Aorta (tissue), 5 donors: ENCODE measurements at regions not wholly inside any gene's neighbourhood (a gene's known extent, or its start where the extent isn't known, plus 50 kb on each side); places are given as distances from the start of the nearest gene placed in this dataset.
A peak's percentile ranks its signal among the peaks of the same experiment; 100 is the strongest.

Experiments
- ATAC-seq: fragments of 200-7000 bp; cut with Tn5 transposase; one replicate; pipeline ENCODE4 v1.9.1; 2022; ENCODE audit warnings: moderate library complexity; ENCODE audit not compliant: low FRiP score
- DNase-seq, 2 donors: peaks; one replicate each; pipeline ENCODE4 v3.0.0-alpha.2; 2020
- H3K27ac ChIP-seq, 2 donors: one replicate each; pipeline ENCODE4 v1.5.1; 2013; ENCODE audit warnings: low read length in 2 of 2, mild to moderate bottlenecking in 2 of 2, moderate library complexity in 2 of 2, control low read depth in 1 of 2, inconsistent platforms in 1 of 2, low read depth in 1 of 2
- H3K27me3 ChIP-seq, 2 donors: one replicate each; pipeline ENCODE4 v1.6.1; 2013; ENCODE audit warnings: control low read depth in 1 of 2, low read length in 1 of 2, mild to moderate bottlenecking in 1 of 2, moderate library complexity in 1 of 2; ENCODE audit not compliant: insufficient read depth in 2 of 2, control insufficient read depth in 1 of 2
- H3K36me3 ChIP-seq, 2 donors: one replicate each; pipeline ENCODE4 v1.6.1; 2013; ENCODE audit warnings: control low read depth in 1 of 2, low read length in 1 of 2, mild to moderate bottlenecking in 1 of 2; ENCODE audit not compliant: insufficient read depth in 2 of 2, control insufficient read depth in 1 of 2
- H3K4me1 ChIP-seq, 2 donors: one replicate each; pipeline ENCODE4 v1.6.1; 2013; ENCODE audit warnings: low read length in 2 of 2, control low read depth in 1 of 2, mild to moderate bottlenecking in 1 of 2, moderate library complexity in 1 of 2; ENCODE audit not compliant: insufficient read depth in 2 of 2, control insufficient read depth in 1 of 2
- H3K4me3 ChIP-seq, 2 donors: one replicate each; pipeline ENCODE4 v1.5.1; 2013; ENCODE audit warnings: low read length in 2 of 2, control low read depth in 1 of 2, mild to moderate bottlenecking in 1 of 2
- H3K9me3 ChIP-seq: one replicate; pipeline ENCODE4 v1.6.1; 2013; ENCODE audit warnings: mild to moderate bottlenecking, low read length; ENCODE audit not compliant: control insufficient read depth
- WGBS, 2 donors: extraction: QIAGEN DNeasy Blood & Tissue Kit; methylation state at CpG; one replicate each; pipeline ENCODE4 v1.1.7; 2013; 5-methylcytosine and 5-hydroxymethylcytosine counted together
- intact Hi-C, 2 donors: fragments of 100-400 bp; cut with DNase I; formaldehyde crosslinking; loops; one replicate each; pipeline versions ENCODE4 v1.14.2 to v1.15.0; 2022
- donor health status: healthy with polysubstance abuse.
- donor health status: Bipolar disorder and iron deficiency.
- donor health status: DM: no; HTN: no; CAD: no.
- donor health status: DM: no; HTN: no; CAD: no.
- donor health status: DM: yes; HTN: yes; CAD: no.

DNA sequence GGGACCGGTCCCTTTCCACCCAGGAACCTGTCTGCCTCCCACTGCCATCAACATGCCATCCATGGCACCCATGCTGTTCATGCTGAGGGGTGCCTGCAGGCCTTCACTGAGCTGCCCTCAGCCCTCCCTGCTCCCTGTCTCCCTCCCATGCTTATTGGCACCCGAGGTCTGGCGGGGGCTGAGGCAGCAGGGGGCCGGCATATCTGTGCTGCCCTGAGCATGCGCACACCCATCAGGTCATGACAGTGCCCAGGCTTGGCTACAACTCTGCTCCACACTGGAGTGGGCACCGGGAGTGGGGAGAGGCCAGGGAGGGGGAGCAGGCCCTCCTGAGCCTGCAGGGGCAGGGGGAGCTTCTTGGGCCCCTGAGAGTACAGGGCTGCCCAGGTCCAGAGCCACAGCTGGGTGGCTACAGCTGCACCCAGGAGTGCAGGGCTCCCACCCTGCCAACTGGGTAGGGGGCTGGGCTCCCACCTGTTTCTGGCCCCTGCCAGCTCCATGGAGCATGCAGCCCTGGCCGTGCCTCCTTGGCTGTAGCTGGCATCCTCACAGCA lies 395.8 kb upstream of the DMD start:
- H3K36me3 ChIP-seq: no peaks in the 10 kb centered on the region
- no peaks in the 10 kb centered on the region for H3K4me1 ChIP-seq
- no peak for ATAC-seq
- 84 to 94% methylated on average over 7 of the region's 7 CpGs for WGBS, 2 donors
- no peak overlapping the region for H3K4me3 ChIP-seq
- intact Hi-C loops: no loop called here
- H3K27me3 ChIP-seq: no peaks in the 10 kb centered on the region
- DNase-seq: peak in 1 of 2 donors; percentile 55
- H3K9me3 ChIP-seq: no peaks in the 10 kb centered on the region
- no peak overlapping the region for H3K27ac ChIP-seq

GRCh38 chrX:33605997-33606396 lies 394.6 kb upstream of the DMD start:
- H3K36me3 ChIP-seq: no peaks in the 10 kb centered on the region
- 85 to 96% methylated on average over 4 of the region's 4 CpGs for WGBS, 2 donors
- H3K9me3 ChIP-seq: no peaks in the 10 kb centered on the region
- no peak for DNase-seq
- H3K27ac ChIP-seq: no peak overlapping the region
- ATAC-seq: no peak
- H3K4me3 ChIP-seq: no peak overlapping the region
- intact Hi-C loops: no loop called here
- no peaks in the 10 kb centered on the region for H3K27me3 ChIP-seq
- H3K4me1 ChIP-seq: no peaks in the 10 kb centered on the region

DNA sequence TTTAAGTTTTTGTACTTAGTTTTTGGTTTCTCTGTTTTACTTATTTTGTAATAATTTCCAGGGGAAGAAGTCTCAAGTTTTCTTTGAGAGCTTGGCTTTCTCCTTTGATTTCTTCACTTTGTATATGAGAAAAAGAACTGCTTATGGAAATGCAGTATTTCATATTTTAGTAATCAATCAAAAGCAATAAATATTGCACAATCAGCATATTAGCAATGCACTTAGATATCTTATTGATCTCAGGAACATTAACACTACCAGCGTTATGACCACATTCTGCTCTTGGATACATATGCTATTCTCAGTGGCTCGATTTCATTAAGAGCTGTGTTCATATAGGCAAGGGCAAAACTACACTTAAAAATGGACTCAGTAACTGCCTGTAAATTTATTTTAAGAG lies 381.0 kb upstream of the DMD start:
- Histone ChIP-seq H3K36me3 (no peaks in the 10 kb centered on the region), H3K9me3 (no peaks in the 10 kb centered on the region), H3K4me3 (no peak overlapping the region), H3K4me1 (no peaks in the 10 kb centered on the region), H3K27me3 (no peaks in the 10 kb centered on the region), H3K27ac (no peak overlapping the region)
- no peak for DNase-seq
- no peak for ATAC-seq
- whole genome bisulfite sequencing, 2 donors: 68 to 87% methylated on average over 2 of the region's 2 CpGs
- intact Hi-C loops: no loop called here

- Histone ChIP-seq H3K27me3 (no peaks in the 10 kb centered on the region), H3K4me3 (no peak overlapping the region), H3K9me3 (no peaks in the 10 kb centered on the region), H3K36me3 (no peaks in the 10 kb centered on the region), H3K4me1 (no peaks in the 10 kb centered on the region), H3K27ac (no peak overlapping the region)
- intact Hi-C loops: no loop called here
- whole genome bisulfite sequencing, 2 donors: 30 to 52% methylated on average over 1 of the region's 1 CpG
- DNase-seq (no peak), ATAC-seq (no peak)
Measured at GRCh38 chrX:33589316-33589715, 378.0 kb upstream of the DMD start.

- intact Hi-C loops: no loop called here
- DNase-seq (no peak), ATAC-seq (no peak)
- no peaks in the 10 kb centered on the region for H3K27me3 ChIP-seq
- H3K9me3 ChIP-seq: no peaks in the 10 kb centered on the region
- H3K27ac ChIP-seq: no peak overlapping the region
- H3K4me1 ChIP-seq: no peaks in the 10 kb centered on the region
- no peak overlapping the region for H3K4me3 ChIP-seq
- H3K36me3 ChIP-seq: no peaks in the 10 kb centered on the region
- WGBS, 2 donors: 82 to 87% methylated on average over 4 of the region's 4 CpGs
Measured at GRCh38 chrX:33543757-33544156, 332.4 kb upstream of the DMD start.
